GM12874 (cell line): ENCODE measurements at regions not wholly inside any gene's neighbourhood (a gene's known extent, or its start where the extent isn't known, plus 50 kb on each side); places are given as distances from the start of the nearest gene placed in this dataset.

ENCODE experiments used
- CTCF ChIP-seq: IDR thresholded peaks from 2 replicates; pipeline ENCODE4 v1.5.1; 2011; ENCODE audit warnings: low read depth, mild to moderate bottlenecking, control low read depth, low read length, moderate library complexity; ENCODE audit not compliant: insufficient read depth

GRCh38 chr9:129289131-129289731 is 111.2 kb upstream of the IER5L start:
- TF ChIP-seq CTCF: no peak

GRCh38 chr9:129287619-129288305 is 109.7 kb upstream of the IER5L start:
- no peak for TF ChIP-seq CTCF

- TF ChIP-seq CTCF: no peak
Observed at GRCh38 chr9:129285979-129286772, 108.1 kb upstream of the IER5L start.

GRCh38 chr9:129285382-129285781 is 107.3 kb upstream of the IER5L start:
- no peak for TF ChIP-seq CTCF

GRCh38 chr9:129284607-129285291 is 106.7 kb upstream of the IER5L start:
- TF ChIP-seq CTCF: no peak

- no peak for TF ChIP-seq CTCF
Observed at GRCh38 chr9:129283705-129284606, 105.9 kb upstream of the IER5L start.
